H9 (cell line): ENCODE measurements at regions not wholly inside any gene's neighbourhood (a gene's known extent, or its start where the extent isn't known, plus 50 kb on each side); places are given as distances from the start of the nearest gene placed in this dataset.

ENCODE experiments used
- DNase-seq: peaks from one replicate; pipeline ENCODE4 v3.0.0-alpha.2; 2017
- H2AFZ ChIP-seq: one replicate; pipeline ENCODE4 v1.6.1; 2013; ENCODE audit warnings: mild to moderate bottlenecking, low read length, control low read depth, moderate library complexity
- H2AK5ac ChIP-seq: 2 replicates; pipeline ENCODE4 v1.6.1; 2013; ENCODE audit warnings: low read length, control low read depth, mixed read lengths; ENCODE audit not compliant: insufficient read length
- H2BK120ac ChIP-seq: one replicate; pipeline ENCODE4 v1.6.1; 2013; ENCODE audit warnings: low read depth, mild to moderate bottlenecking, low read length, control low read depth, inconsistent platforms; ENCODE audit not compliant: poor library complexity, severe bottlenecking
- H2BK12ac ChIP-seq: 2 replicates; pipeline ENCODE4 v1.6.1; 2013; ENCODE audit warnings: low read length, control low read depth, mixed read lengths, low read depth; ENCODE audit not compliant: insufficient read length
- H2BK15ac ChIP-seq: 2 replicates; pipeline ENCODE4 v1.6.1; 2013; ENCODE audit warnings: low read depth, low read length, control low read depth
- H2BK20ac ChIP-seq: one replicate; pipeline ENCODE4 v1.6.1; 2013; ENCODE audit warnings: low read depth, mild to moderate bottlenecking, low read length, control low read depth, inconsistent platforms; ENCODE audit not compliant: poor library complexity, severe bottlenecking
- H2BK5ac ChIP-seq: 2 replicates; pipeline ENCODE4 v1.6.1; 2013; ENCODE audit warnings: low read length, control low read depth, mixed read lengths; ENCODE audit not compliant: insufficient read length
- H3K14ac ChIP-seq: 2 replicates; pipeline ENCODE4 v1.6.1; 2013; ENCODE audit warnings: low read length, control low read depth; ENCODE audit not compliant: insufficient read depth
- H3K18ac ChIP-seq: 2 replicates; pipeline ENCODE4 v1.6.1; 2013; ENCODE audit warnings: low read depth, mild to moderate bottlenecking, mixed read lengths, low read length, control low read depth; ENCODE audit not compliant: insufficient read length
- H3K23ac ChIP-seq: 2 replicates; pipeline ENCODE4 v1.6.1; 2013; ENCODE audit warnings: low read length, control low read depth, mixed read lengths, low read depth; ENCODE audit not compliant: insufficient read length
- H3K23me2 ChIP-seq: 2 replicates; pipeline ENCODE4 v1.6.1; 2013; ENCODE audit warnings: low read depth, mild to moderate bottlenecking, mixed read lengths, low read length, control low read depth; ENCODE audit not compliant: insufficient read length, poor library complexity, severe bottlenecking
- H3K27ac ChIP-seq: 2 replicates; pipeline ENCODE4 v1.5.1; 2013; ENCODE audit warnings: low read length, control low read depth, mixed read lengths, low read depth; ENCODE audit not compliant: insufficient read length
- H3K27me3 ChIP-seq: 2 replicates; pipeline ENCODE4 v1.6.1; 2013; ENCODE audit warnings: low read length, control low read depth, inconsistent platforms; ENCODE audit not compliant: insufficient read depth
- H3K4ac ChIP-seq: 2 replicates; pipeline ENCODE4 v1.6.1; 2013; ENCODE audit warnings: low read depth, mild to moderate bottlenecking, control low read depth, inconsistent platforms, low read length, moderate library complexity
- H3K4me1 ChIP-seq: 2 replicates; pipeline ENCODE4 v1.6.1; 2013; ENCODE audit warnings: low read length, control low read depth, inconsistent platforms; ENCODE audit not compliant: insufficient read depth
- H3K4me2 ChIP-seq: 2 replicates; pipeline ENCODE4 v1.6.1; 2013; ENCODE audit warnings: low read length, control low read depth, mixed read lengths; ENCODE audit not compliant: insufficient read length, insufficient read depth
- H3K56ac ChIP-seq: 2 replicates; pipeline ENCODE4 v1.6.1; 2013; ENCODE audit warnings: low read depth, mild to moderate bottlenecking, mixed read lengths, low read length, control low read depth; ENCODE audit not compliant: insufficient read length
- H3K79me1 ChIP-seq: 2 replicates; pipeline ENCODE4 v1.6.1; 2013; ENCODE audit warnings: low read depth, mild to moderate bottlenecking, moderate library complexity, low read length, control low read depth, inconsistent platforms; ENCODE audit not compliant: insufficient read depth, poor library complexity, severe bottlenecking
- H3K79me2 ChIP-seq: 2 replicates; pipeline ENCODE4 v1.6.1; 2013; ENCODE audit warnings: low read length, control low read depth, inconsistent platforms; ENCODE audit not compliant: insufficient read depth
- H3K9ac ChIP-seq: 2 replicates; pipeline ENCODE4 v1.6.1; 2013; ENCODE audit warnings: low read length, control low read depth, mixed read lengths; ENCODE audit not compliant: insufficient read length; ENCODE audit errors: extremely low read depth
- H3K9me3 ChIP-seq: one replicate; pipeline ENCODE4 v1.6.1; 2013; ENCODE audit warnings: low read depth, low read length, inconsistent platforms; ENCODE audit not compliant: control insufficient read depth
- H3T11ph ChIP-seq: one replicate; pipeline ENCODE4 v1.6.1; 2013; ENCODE audit warnings: mild to moderate bottlenecking, low read length, control low read depth, inconsistent platforms
- H4K20me1 ChIP-seq: one replicate; pipeline ENCODE4 v1.6.1; 2013; ENCODE audit not compliant: control insufficient read depth, insufficient read length, insufficient read depth
- H4K5ac ChIP-seq: 2 replicates; pipeline ENCODE4 v1.6.1; 2013; ENCODE audit warnings: low read depth, mild to moderate bottlenecking, mixed read lengths, low read length, control low read depth; ENCODE audit not compliant: insufficient read length
- H4K8ac ChIP-seq: replicated peaks from 2 replicates; pipeline ENCODE4 v1.6.1; 2013; ENCODE audit warnings: low read length, control low read depth, mixed read lengths, low read depth; ENCODE audit not compliant: insufficient read length
- H4K91ac ChIP-seq: 2 replicates; pipeline ENCODE4 v1.6.1; 2013; ENCODE audit warnings: low read depth, mild to moderate bottlenecking, moderate library complexity, mixed read lengths, low read length, control low read depth; ENCODE audit not compliant: insufficient read length
- H3K27ac Mint-ChIP-seq, 3 experiments: 2 replicates in 2 of 3; 3 replicates in 1 of 3; pipeline ENCODE4 v1.8.0; 2020 to 2021; ENCODE audit warnings: mixed read lengths in 3 of 3, mild to moderate bottlenecking in 1 of 3, moderate library complexity in 1 of 3
- H3K27me3 Mint-ChIP-seq: 2 replicates; pipeline ENCODE4 v1.8.0; 2021; ENCODE audit warnings: low read depth, mild to moderate bottlenecking, moderate library complexity, mixed read lengths
- H3K36me3 Mint-ChIP-seq, 3 experiments: 2 replicates in 2 of 3; 3 replicates in 1 of 3; pipeline ENCODE4 v1.8.0; 2020 to 2021; ENCODE audit warnings: low read depth in 3 of 3, mixed read lengths in 3 of 3; ENCODE audit not compliant: insufficient read depth in 1 of 3
- H3K4me1 Mint-ChIP-seq, 2 experiments: 2 replicates each; pipeline ENCODE4 v1.8.0; 2020; ENCODE audit warnings: mixed read lengths in 2 of 2
- H3K4me3 Mint-ChIP-seq, 2 experiments: 2 replicates in 1 of 2; 3 replicates in 1 of 2; pipeline ENCODE4 v1.8.0; 2020 to 2021; ENCODE audit warnings: mild to moderate bottlenecking in 2 of 2, mixed read lengths in 2 of 2, moderate library complexity in 1 of 2
- H3K9me3 Mint-ChIP-seq, 2 experiments: 2 replicates in 1 of 2; 3 replicates in 1 of 2; pipeline ENCODE4 v1.8.0; 2020; ENCODE audit warnings: mild to moderate bottlenecking in 2 of 2, mixed read lengths in 2 of 2, moderate library complexity in 1 of 2
- TF ChIP-seq, protein P1 (sequence below): fragments of 200-600 bp; sonication (generic); conservative IDR thresholded peaks from 3 replicates; pipeline ENCODE4 v1.8.0; 2021; ENCODE audit warnings: antibody characterized with exemption, mild to moderate bottlenecking

GRCh38 chr5:52282647-52283046 lies 505.1 kb upstream of the ITGA1 start:
- Histone ChIP-seq H3K9me3 (no peaks in the 10 kb centered on the region), H4K20me1 (no peaks in the 10 kb centered on the region), H3K27me3 (no peaks in the 10 kb centered on the region), H3K4me2 (no peak overlapping the region), H3K56ac (no peak overlapping the region), H2BK15ac (no peak overlapping the region), H3K4ac (no peak overlapping the region), H4K91ac (no peak overlapping the region), H2BK12ac (no peak overlapping the region), H4K8ac (no peak overlapping the region), H3K14ac (no peak overlapping the region), H3K9ac (no peak overlapping the region), H2BK120ac (no peak overlapping the region), H3K79me1 (no peaks in the 10 kb centered on the region), H2BK20ac (no peak overlapping the region), H3T11ph (no peak overlapping the region), H3K23me2 (no peaks in the 10 kb centered on the region), H3K4me1 (no peaks in the 10 kb centered on the region), H3K23ac (no peak overlapping the region), H4K5ac (no peak overlapping the region), H2AK5ac (no peak overlapping the region), H2AFZ (no peak overlapping the region), H3K18ac (no peak overlapping the region), H2BK5ac (no peak overlapping the region), H3K79me2 (no peaks in the 10 kb centered on the region), H3K27ac (no peak overlapping the region)
- no peaks in the 10 kb centered on the region for H3K27me3 Mint-ChIP-seq
- H3K9me3 Mint-ChIP-seq = peaks cover 3% of the 10 kb centered on the region in 2 experiments; a peak in 3 of 5 replicates
- H3K36me3 Mint-ChIP-seq = no peaks in the 10 kb centered on the region; a peak in 2 of 7 replicates
- DNase-seq = no peak
- H3K4me3 Mint-ChIP-seq = no peak overlapping the region
- TF ChIP-seq, protein P1, sequence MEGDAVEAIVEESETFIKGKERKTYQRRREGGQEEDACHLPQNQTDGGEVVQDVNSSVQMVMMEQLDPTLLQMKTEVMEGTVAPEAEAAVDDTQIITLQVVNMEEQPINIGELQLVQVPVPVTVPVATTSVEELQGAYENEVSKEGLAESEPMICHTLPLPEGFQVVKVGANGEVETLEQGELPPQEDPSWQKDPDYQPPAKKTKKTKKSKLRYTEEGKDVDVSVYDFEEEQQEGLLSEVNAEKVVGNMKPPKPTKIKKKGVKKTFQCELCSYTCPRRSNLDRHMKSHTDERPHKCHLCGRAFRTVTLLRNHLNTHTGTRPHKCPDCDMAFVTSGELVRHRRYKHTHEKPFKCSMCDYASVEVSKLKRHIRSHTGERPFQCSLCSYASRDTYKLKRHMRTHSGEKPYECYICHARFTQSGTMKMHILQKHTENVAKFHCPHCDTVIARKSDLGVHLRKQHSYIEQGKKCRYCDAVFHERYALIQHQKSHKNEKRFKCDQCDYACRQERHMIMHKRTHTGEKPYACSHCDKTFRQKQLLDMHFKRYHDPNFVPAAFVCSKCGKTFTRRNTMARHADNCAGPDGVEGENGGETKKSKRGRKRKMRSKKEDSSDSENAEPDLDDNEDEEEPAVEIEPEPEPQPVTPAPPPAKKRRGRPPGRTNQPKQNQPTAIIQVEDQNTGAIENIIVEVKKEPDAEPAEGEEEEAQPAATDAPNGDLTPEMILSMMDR = no peak
- H3K27ac Mint-ChIP-seq = no peak overlapping the region
- no peaks in the 10 kb centered on the region for H3K4me1 Mint-ChIP-seq
